ENCODE measurements at regions not wholly inside any gene's neighbourhood (a gene's known extent, or its start where the extent isn't known, plus 50 kb on each side); places are given as distances from the start of the nearest gene placed in this dataset.

GRCh38 chr1:157288996-157289395 lies 150.8 kb upstream of the ETV3 start:
- TF ChIP-seq CTCF (IDR thresholded peaks at IDR 0.05), result no peak
- TF ChIP-seq POLR2A (IDR thresholded peaks at IDR 0.05), result no peak

Measured in testis (tissue), 2 donors.